Neural progenitor cell (in vitro differentiated cells): ENCODE measurements at regions not wholly inside any gene's neighbourhood (a gene's known extent, or its start where the extent isn't known, plus 50 kb on each side); places are given as distances from the start of the nearest gene placed in this dataset.

Experiments
- DNase-seq: peaks from one replicate; pipeline ENCODE4 v3.0.0-alpha.2; 2016; ENCODE audit warnings: low spot score
- H2AFZ ChIP-seq: fragments of 200-600 bp; sonication (generic); replicated peaks from 2 replicates; pipeline ENCODE4 v1.6.1; 2016; ENCODE audit warnings: antibody characterized with exemption
- H3F3A ChIP-seq: fragments of 200-600 bp; sonication (generic); 2 replicates; pipeline ENCODE4 v1.6.1; 2016; ENCODE audit warnings: antibody characterized with exemption, low read depth
- H3K27ac ChIP-seq: fragments of 200-600 bp; sonication (generic); 2 replicates; pipeline ENCODE4 v1.5.1; 2016; ENCODE audit warnings: mild to moderate bottlenecking
- H3K27me3 ChIP-seq: fragments of 200-600 bp; sonication (generic); 2 replicates; pipeline ENCODE4 v1.6.1; 2016; ENCODE audit warnings: mild to moderate bottlenecking, moderate library complexity
- H3K36me3 ChIP-seq: fragments of 200-600 bp; sonication (generic); 2 replicates; pipeline ENCODE4 v1.5.1; 2016
- H3K4me1 ChIP-seq: fragments of 200-600 bp; sonication (generic); 2 replicates; pipeline ENCODE4 v1.6.1; 2016; ENCODE audit warnings: mixed run types
- H3K4me2 ChIP-seq: fragments of 200-600 bp; sonication (generic); 2 replicates; pipeline ENCODE4 v1.6.1; 2016
- H3K4me3 ChIP-seq: fragments of 200-600 bp; sonication (generic); 2 replicates; pipeline ENCODE4 v1.5.1; 2016
- H3K79me2 ChIP-seq: fragments of 200-600 bp; sonication (generic); 2 replicates; pipeline ENCODE4 v1.6.1; 2016; ENCODE audit warnings: low read depth
- H3K9ac ChIP-seq: fragments of 200-600 bp; sonication (generic); 2 replicates; pipeline ENCODE4 v1.6.1; 2016
- H3K9me3 ChIP-seq: fragments of 200-600 bp; sonication (generic); 2 replicates; pipeline ENCODE4 v1.5.1; 2016; ENCODE audit warnings: low read depth
- H4K20me1 ChIP-seq: fragments of 200-600 bp; sonication (generic); 2 replicates; pipeline ENCODE4 v1.6.1; 2016; ENCODE audit warnings: low read depth
- H3K27ac Mint-ChIP-seq: 3 replicates; pipeline ENCODE4 v1.8.0; 2021; ENCODE audit warnings: mixed read lengths
- H3K27me3 Mint-ChIP-seq: 2 replicates; pipeline ENCODE4 v1.8.0; 2022; ENCODE audit warnings: low read depth, mild to moderate bottlenecking, inconsistent platforms, moderate library complexity, mixed read lengths; ENCODE audit not compliant: insufficient read depth
- H3K36me3 Mint-ChIP-seq: 3 replicates; pipeline ENCODE4 v1.8.0; 2021; ENCODE audit warnings: mixed read lengths
- H3K4me1 Mint-ChIP-seq: 3 replicates; pipeline ENCODE4 v1.8.0; 2021; ENCODE audit warnings: mixed read lengths
- H3K4me3 Mint-ChIP-seq: 3 replicates; pipeline ENCODE4 v1.8.0; 2021; ENCODE audit warnings: mild to moderate bottlenecking, moderate library complexity, mixed read lengths
- H3K9me3 Mint-ChIP-seq: 3 replicates; pipeline ENCODE4 v1.8.0; 2020; ENCODE audit warnings: mixed read lengths
- EZH2 ChIP-seq: fragments of 200-600 bp; sonication (generic); IDR thresholded peaks from 2 replicates; pipeline ENCODE4 v1.6.1; 2017; ENCODE audit warnings: antibody characterized with exemption, mild to moderate bottlenecking, moderate library complexity
- EZH2phosphoT487 ChIP-seq: fragments of 200-600 bp; sonication (generic); IDR thresholded peaks from 2 replicates; pipeline ENCODE4 v1.6.1; 2017; ENCODE audit warnings: antibody characterized with exemption
- TF ChIP-seq, protein P1 (sequence below): fragments of 200-600 bp; sonication (generic); IDR thresholded peaks from 2 replicates; pipeline ENCODE4 v1.5.1; 2017; ENCODE audit warnings: antibody characterized with exemption, mild to moderate bottlenecking

GRCh38 chr4:57766341-57766740 is 656.2 kb upstream of the IGFBP7 start:
- no peak overlapping the region for H3K4me3 Mint-ChIP-seq
- H2AFZ ChIP-seq: no peak overlapping the region
- H3K9ac ChIP-seq: no peak overlapping the region
- no peak overlapping the region for H3K4me3 ChIP-seq
- no peaks in the 10 kb centered on the region for H3K36me3 Mint-ChIP-seq
- H3K27me3 ChIP-seq: no peaks in the 10 kb centered on the region
- DNase-seq: no peak
- H3F3A ChIP-seq: no peaks in the 10 kb centered on the region
- H3K4me1 ChIP-seq: no peaks in the 10 kb centered on the region
- H3K9me3 Mint-ChIP-seq: peaks cover 9% of the 10 kb centered on the region
- H3K27ac Mint-ChIP-seq: no peak overlapping the region
- TF ChIP-seq EZH2 (no peak), EZH2phosphoT487 (no peak)
- TF ChIP-seq, protein P1, sequence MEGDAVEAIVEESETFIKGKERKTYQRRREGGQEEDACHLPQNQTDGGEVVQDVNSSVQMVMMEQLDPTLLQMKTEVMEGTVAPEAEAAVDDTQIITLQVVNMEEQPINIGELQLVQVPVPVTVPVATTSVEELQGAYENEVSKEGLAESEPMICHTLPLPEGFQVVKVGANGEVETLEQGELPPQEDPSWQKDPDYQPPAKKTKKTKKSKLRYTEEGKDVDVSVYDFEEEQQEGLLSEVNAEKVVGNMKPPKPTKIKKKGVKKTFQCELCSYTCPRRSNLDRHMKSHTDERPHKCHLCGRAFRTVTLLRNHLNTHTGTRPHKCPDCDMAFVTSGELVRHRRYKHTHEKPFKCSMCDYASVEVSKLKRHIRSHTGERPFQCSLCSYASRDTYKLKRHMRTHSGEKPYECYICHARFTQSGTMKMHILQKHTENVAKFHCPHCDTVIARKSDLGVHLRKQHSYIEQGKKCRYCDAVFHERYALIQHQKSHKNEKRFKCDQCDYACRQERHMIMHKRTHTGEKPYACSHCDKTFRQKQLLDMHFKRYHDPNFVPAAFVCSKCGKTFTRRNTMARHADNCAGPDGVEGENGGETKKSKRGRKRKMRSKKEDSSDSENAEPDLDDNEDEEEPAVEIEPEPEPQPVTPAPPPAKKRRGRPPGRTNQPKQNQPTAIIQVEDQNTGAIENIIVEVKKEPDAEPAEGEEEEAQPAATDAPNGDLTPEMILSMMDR: no peak
- no peaks in the 10 kb centered on the region for H3K36me3 ChIP-seq
- H3K27ac ChIP-seq: no peak overlapping the region
- H3K4me2 ChIP-seq: no peak overlapping the region
- no peaks in the 10 kb centered on the region for H4K20me1 ChIP-seq
- no peaks in the 10 kb centered on the region for H3K79me2 ChIP-seq
- H3K27me3 Mint-ChIP-seq: peaks cover 3% of the 10 kb centered on the region
- H3K4me1 Mint-ChIP-seq: no peaks in the 10 kb centered on the region
- no peaks in the 10 kb centered on the region for H3K9me3 ChIP-seq

- Histone ChIP-seq H3K4me1 (no peaks in the 10 kb centered on the region), H3K36me3 (no peaks in the 10 kb centered on the region), H3K9me3 (no peaks in the 10 kb centered on the region), H3K9ac (no peak overlapping the region), H3K79me2 (no peaks in the 10 kb centered on the region), H2AFZ (peak overlapping the region; percentile 23), H3K27ac (no peak overlapping the region), H3K27me3 (no peaks in the 10 kb centered on the region), H3K4me3 (no peak overlapping the region), H4K20me1 (no peaks in the 10 kb centered on the region), H3F3A (no peaks in the 10 kb centered on the region), H3K4me2 (no peak overlapping the region)
- H3K27me3 Mint-ChIP-seq: peaks cover 3% of the 10 kb centered on the region
- H3K4me3 Mint-ChIP-seq: no peak overlapping the region
- peaks cover 6% of the 10 kb centered on the region for H3K9me3 Mint-ChIP-seq
- no peak overlapping the region for H3K27ac Mint-ChIP-seq
- TF ChIP-seq EZH2phosphoT487: no peak
- no peak for TF ChIP-seq EZH2
- TF ChIP-seq, protein P1: no peak
- H3K36me3 Mint-ChIP-seq: no peaks in the 10 kb centered on the region
- DNase-seq: no peak
- no peaks in the 10 kb centered on the region for H3K4me1 Mint-ChIP-seq
Observed at GRCh38 chr4:57764856-57765255, 654.7 kb upstream of the IGFBP7 start.

GRCh38 chr4:57763070-57763469 is 652.9 kb upstream of the IGFBP7 start:
- Mint-ChIP-seq H3K4me3 (no peak overlapping the region), H3K27ac (no peak overlapping the region), H3K36me3 (no peaks in the 10 kb centered on the region), H3K4me1 (no peaks in the 10 kb centered on the region), H3K9me3 (peaks cover under 1% of the 10 kb centered on the region), H3K27me3 (no peaks in the 10 kb centered on the region)
- DNase-seq: no peak
- no peak overlapping the region for H2AFZ ChIP-seq
- no peak overlapping the region for H3K4me3 ChIP-seq
- TF ChIP-seq EZH2: no peak
- no peak for TF ChIP-seq EZH2phosphoT487
- TF ChIP-seq, protein P1: no peak
- H3K9ac ChIP-seq: no peak overlapping the region
- no peaks in the 10 kb centered on the region for H4K20me1 ChIP-seq
- H3K27ac ChIP-seq: no peak overlapping the region
- no peaks in the 10 kb centered on the region for H3F3A ChIP-seq
- no peaks in the 10 kb centered on the region for H3K79me2 ChIP-seq
- no peak overlapping the region for H3K4me2 ChIP-seq
- H3K9me3 ChIP-seq: no peaks in the 10 kb centered on the region
- H3K27me3 ChIP-seq: no peaks in the 10 kb centered on the region
- H3K36me3 ChIP-seq: no peaks in the 10 kb centered on the region
- H3K4me1 ChIP-seq: no peaks in the 10 kb centered on the region
